Lower lobe of right lung (tissue), 2 donors: ENCODE measurements at regions not wholly inside any gene's neighbourhood (a gene's known extent, or its start where the extent isn't known, plus 50 kb on each side); places are given as distances from the start of the nearest gene placed in this dataset.
A peak's percentile ranks its signal among the peaks of the same experiment; 100 is the strongest.

ENCODE experiments used
- ATAC-seq, 2 donors: fragments of 200-7000 bp; cut with Tn5 transposase; one replicate each; pipeline ENCODE4 v1.9.1; 2020 to 2022; ENCODE audit warnings: mild to moderate bottlenecking in 2 of 2, moderate library complexity in 2 of 2
- DNase-seq: peaks from one replicate; pipeline ENCODE4 v3.0.0-alpha.2; 2020
- H3K27ac ChIP-seq: fragments of 200-600 bp; one replicate; pipeline ENCODE4 v1.8.0; 2022
- H3K27me3 ChIP-seq: fragments of 200-600 bp; one replicate; pipeline ENCODE4 v1.8.0; 2022; ENCODE audit warnings: low read depth
- H3K36me3 ChIP-seq: fragments of 200-600 bp; one replicate; pipeline ENCODE4 v1.8.0; 2022; ENCODE audit warnings: mild to moderate bottlenecking
- H3K4me1 ChIP-seq: fragments of 200-600 bp; one replicate; pipeline ENCODE4 v1.8.0; 2022
- H3K4me3 ChIP-seq: fragments of 200-600 bp; one replicate; pipeline ENCODE4 v1.8.0; 2022; ENCODE audit warnings: mild to moderate bottlenecking
- H3K9me3 ChIP-seq: fragments of 200-600 bp; one replicate; pipeline ENCODE4 v1.8.0; 2022
- CTCF ChIP-seq: fragments of 200-600 bp; IDR thresholded peaks from one replicate; pipeline ENCODE4 v1.8.0; 2022; ENCODE audit warnings: antibody characterized with exemption, mild to moderate bottlenecking
- intact Hi-C: fragments of 100-400 bp; cut with DNase I; formaldehyde crosslinking; loops from one replicate; pipeline ENCODE4 v1.11.0; 2022
- donor health status: DM: no; HTN: yes; CAD: no; lungs with severe emphysema.

- Histone ChIP-seq H3K9me3 (no peaks in the 10 kb centered on the region), H3K27ac (no peak overlapping the region), H3K4me3 (no peak overlapping the region), H3K4me1 (no peaks in the 10 kb centered on the region), H3K27me3 (no peaks in the 10 kb centered on the region), H3K36me3 (no peaks in the 10 kb centered on the region)
- DNase-seq (no peak), ATAC-seq (no peak)
- TF ChIP-seq CTCF, result peak; percentile 15
- intact Hi-C loops, result no loop called here
These were observed 80.1 kb upstream of the PRSS1 start for GRCh38 chr7:142669074-142669654.

DNA sequence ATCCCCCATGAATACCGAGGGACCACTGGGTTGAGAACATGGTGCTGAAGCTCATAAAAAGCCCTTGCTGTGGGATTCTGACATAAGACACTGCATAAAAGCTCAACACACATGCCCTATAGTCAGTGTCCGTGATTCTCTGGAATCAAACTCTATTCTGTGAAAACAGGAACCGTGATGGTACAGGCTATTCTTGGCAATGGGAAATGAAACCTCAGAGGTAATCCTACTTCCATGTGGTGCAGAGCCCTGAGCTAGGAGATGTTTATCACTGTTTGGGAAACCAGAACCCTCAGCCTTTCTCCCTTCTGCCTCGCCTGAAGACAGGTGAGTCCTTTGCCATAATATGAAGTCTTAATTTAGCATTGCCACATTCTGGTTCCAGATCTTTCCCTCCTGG, 80.8 kb upstream of the PRSS1 start:
- Histone ChIP-seq H3K27ac (no peak overlapping the region), H3K27me3 (no peaks in the 10 kb centered on the region), H3K36me3 (no peaks in the 10 kb centered on the region), H3K4me1 (no peaks in the 10 kb centered on the region), H3K9me3 (no peaks in the 10 kb centered on the region), H3K4me3 (no peak overlapping the region)
- intact Hi-C loops, result no loop called here
- DNase-seq, result no peak
- ATAC-seq, result peak in 1 of 2 donors; percentile 69
- no peak for TF ChIP-seq CTCF

DNA sequence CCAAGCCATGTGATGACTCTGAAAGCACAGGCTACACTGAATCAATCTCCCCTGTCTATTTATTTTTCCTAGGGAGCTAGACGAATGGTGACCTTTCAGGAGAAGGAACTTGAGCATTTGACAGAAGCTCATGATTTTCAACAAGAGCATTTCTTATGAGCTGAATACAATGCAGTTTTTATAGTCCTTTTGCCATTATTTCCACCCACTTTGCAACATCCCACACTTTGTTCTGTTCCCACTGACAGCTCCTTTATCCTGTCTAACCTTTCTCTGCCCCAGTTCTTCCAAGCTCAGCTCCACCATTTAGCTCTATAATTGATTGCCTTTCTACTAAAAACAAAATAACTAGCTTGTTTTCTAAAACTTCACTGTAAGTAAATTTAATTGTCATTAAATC, 91.9 kb upstream of the PRSS1 start:
- intact Hi-C loops, result no loop called here
- no peak for TF ChIP-seq CTCF
- H3K9me3 ChIP-seq, result no peaks in the 10 kb centered on the region
- H3K4me1 ChIP-seq, result no peaks in the 10 kb centered on the region
- DNase-seq (no peak), ATAC-seq (no peak)
- H3K27me3 ChIP-seq, result no peaks in the 10 kb centered on the region
- no peak overlapping the region for H3K4me3 ChIP-seq
- H3K27ac ChIP-seq, result no peak overlapping the region
- H3K36me3 ChIP-seq, result no peaks in the 10 kb centered on the region

DNA sequence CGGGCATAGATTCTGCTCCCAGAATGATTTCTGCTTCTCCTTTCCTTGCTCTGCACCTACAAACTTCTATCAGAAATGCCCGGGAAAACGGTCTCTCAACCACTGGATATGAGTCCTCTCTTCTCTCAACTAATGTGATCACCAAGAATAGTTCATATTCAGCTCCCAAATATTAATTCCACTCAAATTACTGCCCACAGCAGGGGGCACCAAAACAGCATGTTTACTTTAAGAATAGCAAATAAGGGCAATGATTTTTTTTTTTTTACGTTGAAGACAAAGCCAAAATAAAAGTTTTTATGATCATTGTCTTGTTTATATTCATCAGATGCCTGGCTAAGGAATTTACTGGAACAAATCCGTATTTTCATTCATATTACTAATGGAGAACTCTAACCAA, 94.9 kb upstream of the PRSS1 start:
- no peak for DNase-seq
- Histone ChIP-seq H3K4me3 (no peak overlapping the region), H3K9me3 (no peaks in the 10 kb centered on the region), H3K27me3 (no peaks in the 10 kb centered on the region), H3K36me3 (no peaks in the 10 kb centered on the region), H3K27ac (no peak overlapping the region), H3K4me1 (no peaks in the 10 kb centered on the region)
- TF ChIP-seq CTCF, result no peak
- intact Hi-C loops, result no loop called here
- no peak for ATAC-seq

- H3K27ac ChIP-seq, result no peak overlapping the region
- no peaks in the 10 kb centered on the region for H3K27me3 ChIP-seq
- DNase-seq (no peak), ATAC-seq (no peak)
- intact Hi-C loops, result no loop called here
- H3K4me1 ChIP-seq, result no peaks in the 10 kb centered on the region
- no peaks in the 10 kb centered on the region for H3K9me3 ChIP-seq
- no peak overlapping the region for H3K4me3 ChIP-seq
- TF ChIP-seq CTCF, result no peak
- no peaks in the 10 kb centered on the region for H3K36me3 ChIP-seq
These were observed 101.5 kb upstream of the PRSS1 start for GRCh38 chr7:142647749-142648148.
